Liver (tissue), 8 donors: ENCODE measurements at regions not wholly inside any gene's neighbourhood (a gene's known extent, or its start where the extent isn't known, plus 50 kb on each side); places are given as distances from the start of the nearest gene placed in this dataset.

Source experiments
- DNase-seq: peaks from one replicate; pipeline ENCODE4 v3.0.0-alpha.2; 2017; ENCODE audit warnings: low spot score
- H3K27ac ChIP-seq, 2 donors: one replicate each; pipeline ENCODE4 v1.7.0; 2013; ENCODE audit warnings: inconsistent platforms in 2 of 2, low read length in 2 of 2, control low read depth in 1 of 2, low read depth in 1 of 2, mild to moderate bottlenecking in 1 of 2
- H3K27me3 ChIP-seq, 4 donors: one replicate each; pipeline versions ENCODE4 v1.6.1 to v1.7.0; 2013; ENCODE audit warnings: low read length in 3 of 4, inconsistent platforms in 1 of 4, mild to moderate bottlenecking in 1 of 4, moderate library complexity in 1 of 4; ENCODE audit not compliant: control insufficient read depth in 4 of 4, insufficient read depth in 4 of 4
- H3K36me3 ChIP-seq, 4 donors: one replicate each; pipeline versions ENCODE4 v1.6.1 to v1.7.0; 2013; ENCODE audit warnings: low read length in 3 of 4, mild to moderate bottlenecking in 3 of 4, low read depth in 1 of 4, moderate library complexity in 1 of 4; ENCODE audit not compliant: control insufficient read depth in 4 of 4, insufficient read depth in 3 of 4
- H3K4me1 ChIP-seq, 4 donors: one replicate each; pipeline versions ENCODE4 v1.6.1 to v1.7.0; 2013; ENCODE audit warnings: low read length in 3 of 4, mild to moderate bottlenecking in 3 of 4, moderate library complexity in 1 of 4; ENCODE audit not compliant: control insufficient read depth in 4 of 4, insufficient read depth in 4 of 4
- H3K4me3 ChIP-seq, 3 donors: one replicate each; pipeline versions ENCODE4 v1.6.1 to v1.7.0; 2013; ENCODE audit warnings: low read length in 3 of 3, control low read depth in 1 of 3, low read depth in 1 of 3, mild to moderate bottlenecking in 1 of 3
- H3K9ac ChIP-seq, 2 donors: one replicate each; pipeline ENCODE4 v1.7.0; 2013; ENCODE audit warnings: low read length in 2 of 2, mild to moderate bottlenecking in 2 of 2, moderate library complexity in 2 of 2, control low read depth in 1 of 2, low read depth in 1 of 2
- H3K9me3 ChIP-seq, 4 donors: one replicate each; pipeline versions ENCODE4 v1.6.1 to v1.7.0; 2013; ENCODE audit warnings: low read length in 3 of 4; ENCODE audit not compliant: control insufficient read depth in 4 of 4
- ATF3 ChIP-seq: IDR thresholded peaks from 2 replicates; pipeline ENCODE4 v1.6.1; 2016; ENCODE audit warnings: antibody characterized with exemption
- CTCF ChIP-seq: fragments of 150-350 bp; IDR thresholded peaks from 2 replicates; pipeline ENCODE4 v1.5.1; 2017; ENCODE audit warnings: improper control_type of control experiment, low read depth, low read length; ENCODE audit not compliant: missing input control
- EGR1 ChIP-seq, 2 donors: IDR thresholded peaks; 2 replicates each; pipeline ENCODE4 v1.6.1; 2016 to 2018; ENCODE audit warnings: antibody characterized with exemption in 2 of 2, low read depth in 2 of 2
- FOXA1 ChIP-seq: IDR thresholded peaks from 2 replicates; pipeline ENCODE4 v1.6.1; 2016; ENCODE audit warnings: antibody characterized with exemption
- FOXA2 ChIP-seq: IDR thresholded peaks from 2 replicates; pipeline ENCODE4 v1.6.1; 2016; ENCODE audit warnings: antibody characterized with exemption
- GABPA ChIP-seq, 2 donors: IDR thresholded peaks in 1 of 2; conservative IDR thresholded peaks in 1 of 2; 2 replicates each; pipeline ENCODE4 v1.6.1; 2016; ENCODE audit warnings: antibody characterized with exemption in 2 of 2, mild to moderate bottlenecking in 1 of 2, moderate library complexity in 1 of 2
- HNF4A ChIP-seq, 2 donors: conservative IDR thresholded peaks; 2 replicates each; pipeline ENCODE4 v1.6.1; 2016; ENCODE audit warnings: antibody characterized with exemption in 2 of 2, mild to moderate bottlenecking in 2 of 2
- HNF4G ChIP-seq: IDR thresholded peaks from 2 replicates; pipeline ENCODE4 v1.6.1; 2016; ENCODE audit warnings: antibody characterized with exemption
- JUND ChIP-seq, 2 donors: IDR thresholded peaks; 2 replicates each; pipeline ENCODE4 v1.6.1; 2016; ENCODE audit warnings: antibody characterized with exemption in 2 of 2
- MAX ChIP-seq: IDR thresholded peaks from 2 replicates; pipeline ENCODE4 v1.6.1; 2016; ENCODE audit warnings: antibody characterized with exemption
- NR2F2 ChIP-seq: IDR thresholded peaks from 2 replicates; pipeline ENCODE4 v1.6.1; 2016; ENCODE audit warnings: antibody characterized with exemption
- RAD21 ChIP-seq, 2 donors: IDR thresholded peaks; 2 replicates each; pipeline ENCODE4 v1.6.1; 2016; ENCODE audit warnings: antibody characterized with exemption in 2 of 2, mild to moderate bottlenecking in 2 of 2
- REST ChIP-seq: IDR thresholded peaks from 2 replicates; pipeline ENCODE4 v1.6.1; 2016; ENCODE audit warnings: antibody characterized with exemption, mild to moderate bottlenecking
- RXRA ChIP-seq, 2 donors: IDR thresholded peaks; 2 replicates each; pipeline ENCODE4 v1.6.1; 2017 to 2018; ENCODE audit warnings: antibody characterized with exemption in 2 of 2, mild to moderate bottlenecking in 1 of 2
- SP1 ChIP-seq: IDR thresholded peaks from 2 replicates; pipeline ENCODE4 v1.6.1; 2018; ENCODE audit warnings: antibody characterized with exemption, mild to moderate bottlenecking
- TAF1 ChIP-seq: conservative IDR thresholded peaks from 2 replicates; pipeline ENCODE4 v1.6.1; 2016; ENCODE audit warnings: antibody characterized with exemption, mild to moderate bottlenecking
- ZBTB33 ChIP-seq: IDR thresholded peaks from 2 replicates; pipeline ENCODE4 v1.6.1; 2016; ENCODE audit warnings: antibody characterized with exemption
- WGBS: extraction: QIAGEN DNeasy Blood & Tissue Kit; methylation state at CpG from one replicate; pipeline ENCODE4 v1.1.7; 2013; 5-methylcytosine and 5-hydroxymethylcytosine counted together
- donor health status: healthy.
- donor health status: healthy.
- donor health status: healthy.
- donor health status: healthy.
- donor health status: healthy.

GRCh38 chr17:14545156-14545906 is 244.4 kb downstream of the HS3ST3B1 start:
- DNase-seq = no peak
- WGBS = 77% methylated on average over 16 of the region's 16 CpGs

GRCh38 chr17:14541714-14542113 is 240.8 kb downstream of the HS3ST3B1 start:
- no peak overlapping the region for H3K27ac ChIP-seq
- H3K4me1 ChIP-seq = no peaks in the 10 kb centered on the region
- no peak for DNase-seq
- no peaks in the 10 kb centered on the region for H3K36me3 ChIP-seq
- no peaks in the 10 kb centered on the region for H3K9me3 ChIP-seq
- no peak overlapping the region for H3K9ac ChIP-seq
- no peak for TF ChIP-seq HNF4G
- no peak for TF ChIP-seq HNF4A (conservative IDR thresholded peaks at IDR 0.05)
- no peak for TF ChIP-seq ATF3
- TF ChIP-seq RXRA (IDR thresholded peaks at IDR 0.05) = no peak
- TF ChIP-seq RAD21 (IDR thresholded peaks at IDR 0.05) = no peak
- TF ChIP-seq FOXA1 = no peak
- no peaks in the 10 kb centered on the region for H3K27me3 ChIP-seq
- 86% methylated on average over 2 of the region's 2 CpGs for WGBS
- no peak overlapping the region for H3K4me3 ChIP-seq

More at GRCh38 chr17:14545156-14545906, 244.4 kb downstream of the HS3ST3B1 start:
- no peak overlapping the region for H3K27ac ChIP-seq
- no peaks in the 10 kb centered on the region for H3K36me3 ChIP-seq
- H3K4me3 ChIP-seq = no peak overlapping the region
- TF ChIP-seq SP1 (no peak), EGR1 (IDR thresholded peaks at IDR 0.05; ENCODE audit: low read depth in 2 of 2) (no peak), HNF4A (conservative IDR thresholded peaks at IDR 0.05) (no peak), JUND (IDR thresholded peaks at IDR 0.05) (no peak), RXRA (IDR thresholded peaks at IDR 0.05) (no peak), MAX (no peak), TAF1 (no peak), FOXA2 (no peak)
- H3K4me1 ChIP-seq = no peaks in the 10 kb centered on the region
- H3K27me3 ChIP-seq = no peaks in the 10 kb centered on the region
- no peaks in the 10 kb centered on the region for H3K9me3 ChIP-seq
- no peak overlapping the region for H3K9ac ChIP-seq

- Histone ChIP-seq H3K27ac (no peak overlapping the region), H3K27me3 (no peaks in the 10 kb centered on the region), H3K4me1 (no peaks in the 10 kb centered on the region), H3K9me3 (no peaks in the 10 kb centered on the region), H3K9ac (no peak overlapping the region), H3K4me3 (no peak overlapping the region), H3K36me3 (no peaks in the 10 kb centered on the region)
- 96% methylated on average over 6 of the region's 6 CpGs for WGBS
- no peak for DNase-seq
- no peak for TF ChIP-seq REST
- TF ChIP-seq GABPA (IDR thresholded peaks at IDR 0.05 in 1 of 2, conservative IDR thresholded peaks at IDR 0.05 in 1 of 2) = no peak
- no peak for TF ChIP-seq TAF1
- no peak for TF ChIP-seq NR2F2
- TF ChIP-seq HNF4G = no peak
- no peak for TF ChIP-seq MAX
- TF ChIP-seq CTCF = no peak
- TF ChIP-seq HNF4A (conservative IDR thresholded peaks at IDR 0.05) = no peak
- no peak for TF ChIP-seq ATF3
- no peak for TF ChIP-seq EGR1 (IDR thresholded peaks at IDR 0.05; ENCODE audit: low read depth in 2 of 2)
- no peak for TF ChIP-seq RXRA (IDR thresholded peaks at IDR 0.05)
- TF ChIP-seq SP1 = no peak
- TF ChIP-seq FOXA1 = no peak
- TF ChIP-seq ZBTB33 = no peak
- no peak for TF ChIP-seq JUND (IDR thresholded peaks at IDR 0.05)
These were observed 238.9 kb downstream of the HS3ST3B1 start for GRCh38 chr17:14539801-14540200.
